ENCODE measurements at regions not wholly inside any gene's neighbourhood (a gene's known extent, or its start where the extent isn't known, plus 50 kb on each side); places are given as distances from the start of the nearest gene placed in this dataset.

GRCh38 chr14:65335411-65335947 lies 77.1 kb upstream of the FUT8 start:
- Histone ChIP-seq H3K36me3 (ENCODE audit: insufficient read depth, low read length) (no peaks in the 10 kb centered on the region), H3K4me3 (ENCODE audit: low read depth, low read length) (no peak overlapping the region), H2AFZ (ENCODE audit: low read length, unreplicated experiment) (no peak overlapping the region), H3K27me3 (ENCODE audit: insufficient read depth, low read length) (no peaks in the 10 kb centered on the region), H3K4me1 (ENCODE audit: control insufficient read depth, insufficient read depth, low read length, unreplicated experiment) (peaks cover 35% of the 10 kb centered on the region), H3K79me2 (ENCODE audit: control insufficient read depth, insufficient read depth, low read length, unreplicated experiment) (no peaks in the 10 kb centered on the region), H3K27ac (ENCODE audit: low read depth, low read length) (no peak overlapping the region)

GRCh38 chr14:65336191-65336591 lies 76.3 kb upstream of the FUT8 start:
- Histone ChIP-seq H3K36me3 (ENCODE audit: insufficient read depth, low read length) (no peaks in the 10 kb centered on the region), H2AFZ (ENCODE audit: low read length, unreplicated experiment) (peak overlapping the region; percentile 32), H3K27ac (ENCODE audit: low read depth, low read length) (no peak overlapping the region), H3K79me2 (ENCODE audit: control insufficient read depth, insufficient read depth, low read length, unreplicated experiment) (no peaks in the 10 kb centered on the region), H3K4me3 (ENCODE audit: low read depth, low read length) (no peak overlapping the region), H3K4me1 (ENCODE audit: control insufficient read depth, insufficient read depth, low read length, unreplicated experiment) (peaks cover 35% of the 10 kb centered on the region), H3K27me3 (ENCODE audit: insufficient read depth, low read length) (no peaks in the 10 kb centered on the region)

- Histone ChIP-seq H3K4me1 (ENCODE audit: control insufficient read depth, insufficient read depth, low read length, unreplicated experiment) (peaks cover 14% of the 10 kb centered on the region), H3K27ac (ENCODE audit: low read depth, low read length) (no peak overlapping the region)
Observed at GRCh38 chr14:65339866-65340265, 72.7 kb upstream of the FUT8 start.

DNA sequence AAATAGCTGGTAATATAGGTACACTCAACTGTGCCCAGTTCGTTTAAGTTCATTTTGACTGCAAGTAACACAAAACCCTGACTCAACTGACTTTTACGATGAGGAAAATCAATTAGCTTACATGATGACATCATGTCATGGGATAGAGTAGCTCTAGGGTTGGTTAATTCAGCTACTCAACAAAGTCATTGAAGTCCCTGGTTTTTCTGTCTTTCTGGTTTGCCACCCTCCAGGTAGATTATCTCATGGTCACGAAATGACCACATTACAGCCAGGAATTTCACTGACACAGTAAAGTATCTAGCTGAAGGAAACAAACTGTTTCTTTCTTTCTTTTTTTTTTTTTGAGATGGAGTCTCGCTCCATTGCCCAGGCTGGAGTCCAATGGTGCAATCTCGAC lies 68.5 kb upstream of the FUT8 start:
- H2AFZ ChIP-seq (ENCODE audit: low read length, unreplicated experiment): no peak overlapping the region
- H3K4me3 ChIP-seq (ENCODE audit: low read depth, low read length): no peak overlapping the region
- no peaks in the 10 kb centered on the region for H3K27me3 ChIP-seq (ENCODE audit: insufficient read depth, low read length)
- H3K4me1 ChIP-seq (ENCODE audit: control insufficient read depth, insufficient read depth, low read length, unreplicated experiment): no peaks in the 10 kb centered on the region
- no peak overlapping the region for H3K27ac ChIP-seq (ENCODE audit: low read depth, low read length)
- no peaks in the 10 kb centered on the region for H3K79me2 ChIP-seq (ENCODE audit: control insufficient read depth, insufficient read depth, low read length, unreplicated experiment)
- no peaks in the 10 kb centered on the region for H3K36me3 ChIP-seq (ENCODE audit: insufficient read depth, low read length)

More at GRCh38 chr14:65339866-65340265, 72.7 kb upstream of the FUT8 start:
- Histone ChIP-seq H3K79me2 (ENCODE audit: control insufficient read depth, insufficient read depth, low read length, unreplicated experiment) (no peaks in the 10 kb centered on the region), H3K4me3 (ENCODE audit: low read depth, low read length) (no peak overlapping the region), H3K36me3 (ENCODE audit: insufficient read depth, low read length) (no peaks in the 10 kb centered on the region), H3K27me3 (ENCODE audit: insufficient read depth, low read length) (no peaks in the 10 kb centered on the region), H2AFZ (ENCODE audit: low read length, unreplicated experiment) (no peak overlapping the region)

DNA sequence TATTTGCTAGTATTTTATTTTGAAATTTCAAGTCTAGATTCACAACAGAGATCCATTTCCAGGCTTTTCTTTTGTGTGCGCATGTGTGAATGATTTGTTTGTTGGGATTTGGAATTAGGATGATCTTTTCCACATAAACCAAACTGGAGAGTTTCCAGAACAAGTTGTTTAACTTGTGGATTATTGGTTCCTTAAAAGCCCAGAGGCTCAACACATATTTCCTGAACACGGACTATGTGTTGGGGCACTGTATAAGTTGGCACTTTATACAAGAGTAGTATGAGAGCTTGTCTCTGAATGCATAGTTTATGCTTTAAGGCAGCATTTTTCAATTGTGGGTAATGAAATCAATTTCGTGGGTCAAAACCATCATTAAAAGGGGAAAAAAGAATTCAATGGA lies 67.3 kb upstream of the FUT8 start:
- Histone ChIP-seq H3K4me1 (ENCODE audit: control insufficient read depth, insufficient read depth, low read length, unreplicated experiment) (no peaks in the 10 kb centered on the region), H3K36me3 (ENCODE audit: insufficient read depth, low read length) (no peaks in the 10 kb centered on the region), H3K27ac (ENCODE audit: low read depth, low read length) (no peak overlapping the region), H2AFZ (ENCODE audit: low read length, unreplicated experiment) (no peak overlapping the region), H3K4me3 (ENCODE audit: low read depth, low read length) (no peak overlapping the region), H3K27me3 (ENCODE audit: insufficient read depth, low read length) (no peaks in the 10 kb centered on the region), H3K79me2 (ENCODE audit: control insufficient read depth, insufficient read depth, low read length, unreplicated experiment) (no peaks in the 10 kb centered on the region)

DNA sequence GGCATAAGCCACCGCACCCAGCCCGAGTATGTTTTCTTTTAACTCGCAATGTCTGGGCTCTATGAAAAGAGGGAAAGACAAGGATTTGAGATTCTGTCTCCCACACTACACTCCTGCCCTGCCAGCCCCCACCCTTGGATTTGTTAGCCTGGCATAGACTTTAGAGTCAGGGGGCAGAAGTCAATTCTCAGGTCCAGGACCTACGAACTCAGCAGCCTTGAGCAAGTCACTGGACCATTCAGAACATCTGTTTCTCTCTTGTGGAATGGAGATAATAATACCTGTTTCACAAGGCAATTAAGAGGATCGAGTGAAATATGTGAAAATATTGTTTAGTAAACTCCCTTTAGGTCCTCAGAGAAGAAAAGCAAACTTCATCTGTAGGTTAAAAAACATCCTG lies 66.1 kb upstream of the FUT8 start:
- no peaks in the 10 kb centered on the region for H3K79me2 ChIP-seq (ENCODE audit: control insufficient read depth, insufficient read depth, low read length, unreplicated experiment)
- H3K4me1 ChIP-seq (ENCODE audit: control insufficient read depth, insufficient read depth, low read length, unreplicated experiment): no peaks in the 10 kb centered on the region
- H3K4me3 ChIP-seq (ENCODE audit: low read depth, low read length): no peak overlapping the region

GRCh38 chr14:65346895-65347294 lies 65.6 kb upstream of the FUT8 start:
- no peak overlapping the region for H3K4me3 ChIP-seq (ENCODE audit: low read depth, low read length)
- no peak overlapping the region for H2AFZ ChIP-seq (ENCODE audit: low read length, unreplicated experiment)
- no peaks in the 10 kb centered on the region for H3K4me1 ChIP-seq (ENCODE audit: control insufficient read depth, insufficient read depth, low read length, unreplicated experiment)
- H3K27ac ChIP-seq (ENCODE audit: low read depth, low read length): no peak overlapping the region
- H3K27me3 ChIP-seq (ENCODE audit: insufficient read depth, low read length): no peaks in the 10 kb centered on the region
- no peaks in the 10 kb centered on the region for H3K36me3 ChIP-seq (ENCODE audit: insufficient read depth, low read length)
- no peaks in the 10 kb centered on the region for H3K79me2 ChIP-seq (ENCODE audit: control insufficient read depth, insufficient read depth, low read length, unreplicated experiment)

More for the DNA sequence above, 66.1 kb upstream of the FUT8 start:
- no peak overlapping the region for H3K27ac ChIP-seq (ENCODE audit: low read depth, low read length)
- H3K36me3 ChIP-seq (ENCODE audit: insufficient read depth, low read length): no peaks in the 10 kb centered on the region
- H2AFZ ChIP-seq (ENCODE audit: low read length, unreplicated experiment): no peak overlapping the region
- H3K27me3 ChIP-seq (ENCODE audit: insufficient read depth, low read length): no peaks in the 10 kb centered on the region

GRCh38 chr14:65348137-65348536 lies 64.4 kb upstream of the FUT8 start:
- peaks cover 4% of the 10 kb centered on the region for H3K4me1 ChIP-seq (ENCODE audit: control insufficient read depth, insufficient read depth, low read length, unreplicated experiment)

GRCh38 chr14:65349100-65349499 lies 63.4 kb upstream of the FUT8 start:
- H3K4me3 ChIP-seq (ENCODE audit: low read depth, low read length): no peak overlapping the region
- H3K27me3 ChIP-seq (ENCODE audit: insufficient read depth, low read length): no peaks in the 10 kb centered on the region
- H3K79me2 ChIP-seq (ENCODE audit: control insufficient read depth, insufficient read depth, low read length, unreplicated experiment): no peaks in the 10 kb centered on the region
- H3K4me1 ChIP-seq (ENCODE audit: control insufficient read depth, insufficient read depth, low read length, unreplicated experiment): peaks cover 8% of the 10 kb centered on the region
- no peaks in the 10 kb centered on the region for H3K36me3 ChIP-seq (ENCODE audit: insufficient read depth, low read length)
- no peak overlapping the region for H3K27ac ChIP-seq (ENCODE audit: low read depth, low read length)
- H2AFZ ChIP-seq (ENCODE audit: low read length, unreplicated experiment): no peak overlapping the region

More at GRCh38 chr14:65348137-65348536, 64.4 kb upstream of the FUT8 start:
- Histone ChIP-seq H3K36me3 (ENCODE audit: insufficient read depth, low read length) (no peaks in the 10 kb centered on the region), H3K79me2 (ENCODE audit: control insufficient read depth, insufficient read depth, low read length, unreplicated experiment) (no peaks in the 10 kb centered on the region), H2AFZ (ENCODE audit: low read length, unreplicated experiment) (no peak overlapping the region), H3K27me3 (ENCODE audit: insufficient read depth, low read length) (no peaks in the 10 kb centered on the region), H3K4me3 (ENCODE audit: low read depth, low read length) (no peak overlapping the region), H3K27ac (ENCODE audit: low read depth, low read length) (no peak overlapping the region)

- Histone ChIP-seq H3K27me3 (ENCODE audit: insufficient read depth, low read length) (no peaks in the 10 kb centered on the region), H3K4me3 (ENCODE audit: low read depth, low read length) (no peak overlapping the region), H3K36me3 (ENCODE audit: insufficient read depth, low read length) (no peaks in the 10 kb centered on the region), H3K79me2 (ENCODE audit: control insufficient read depth, insufficient read depth, low read length, unreplicated experiment) (no peaks in the 10 kb centered on the region), H3K27ac (ENCODE audit: low read depth, low read length) (no peak overlapping the region), H3K4me1 (ENCODE audit: control insufficient read depth, insufficient read depth, low read length, unreplicated experiment) (peaks cover 18% of the 10 kb centered on the region), H2AFZ (ENCODE audit: low read length, unreplicated experiment) (no peak overlapping the region)
Observed at GRCh38 chr14:65351493-65352194, 60.9 kb upstream of the FUT8 start.

DNA sequence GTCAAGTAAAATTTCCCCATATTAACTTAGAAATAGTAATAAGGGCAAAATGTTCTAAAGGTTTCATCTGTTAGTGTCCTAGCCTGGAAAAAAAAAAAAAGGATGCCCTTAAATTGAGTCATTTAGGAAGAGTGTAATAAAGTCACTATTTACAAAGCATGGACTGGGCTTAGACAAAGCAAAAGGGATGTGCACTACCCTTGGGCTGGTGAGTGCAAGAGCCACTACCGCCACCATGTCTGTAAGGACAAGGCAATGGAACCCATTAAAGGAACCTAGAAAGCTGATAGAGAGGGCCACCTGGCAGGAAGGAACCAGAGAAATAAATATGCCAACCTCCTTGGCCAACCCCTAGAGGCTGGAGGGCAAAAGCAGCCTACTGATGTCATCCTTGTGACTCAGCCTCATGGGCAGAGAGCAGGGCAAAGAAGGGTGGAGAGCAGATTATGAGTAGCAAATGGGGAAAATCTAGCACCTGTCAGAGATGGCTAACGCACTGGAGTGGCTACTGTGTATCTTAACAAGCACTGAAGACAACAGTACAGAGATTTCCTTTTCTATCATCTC lies 59.5 kb upstream of the FUT8 start:
- Histone ChIP-seq H3K36me3 (ENCODE audit: insufficient read depth, low read length) (no peaks in the 10 kb centered on the region), H2AFZ (ENCODE audit: low read length, unreplicated experiment) (no peak overlapping the region), H3K27me3 (ENCODE audit: insufficient read depth, low read length) (no peaks in the 10 kb centered on the region), H3K27ac (ENCODE audit: low read depth, low read length) (no peak overlapping the region), H3K4me3 (ENCODE audit: low read depth, low read length) (no peak overlapping the region), H3K79me2 (ENCODE audit: control insufficient read depth, insufficient read depth, low read length, unreplicated experiment) (no peaks in the 10 kb centered on the region), H3K4me1 (ENCODE audit: control insufficient read depth, insufficient read depth, low read length, unreplicated experiment) (peaks cover 22% of the 10 kb centered on the region)

Data from ACC112 (cell line).